Bone marrow (tissue), 2 donors: ENCODE measurements at regions not wholly inside any gene's neighbourhood (a gene's known extent, or its start where the extent isn't known, plus 50 kb on each side); places are given as distances from the start of the nearest gene placed in this dataset.

Source experiments
- DNase-seq, 2 donors: peaks; one replicate each; lab custom pipeline; 2025; lab: John Stamatoyannopoulos, UW

DNA sequence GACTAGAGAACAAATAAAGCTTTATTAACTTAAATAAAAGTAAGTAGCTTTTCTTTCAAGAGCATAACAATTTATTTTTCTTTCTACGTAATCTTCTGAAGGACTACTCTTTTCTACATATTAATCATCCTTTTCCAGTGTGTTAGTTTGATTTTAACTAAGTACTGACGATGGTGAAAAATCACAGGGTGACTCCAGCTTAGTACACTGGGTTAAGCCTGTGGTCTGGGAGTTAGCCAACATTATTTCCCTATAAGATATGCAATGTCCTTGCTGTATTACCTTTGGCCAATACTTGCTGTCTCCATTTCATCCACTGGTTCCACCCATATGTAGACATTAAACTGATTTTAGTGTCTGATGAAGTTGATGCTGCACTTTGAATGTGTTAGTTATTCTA is 508.6 kb upstream of the SUCLG2 start:
- no peak for DNase-seq

DNA sequence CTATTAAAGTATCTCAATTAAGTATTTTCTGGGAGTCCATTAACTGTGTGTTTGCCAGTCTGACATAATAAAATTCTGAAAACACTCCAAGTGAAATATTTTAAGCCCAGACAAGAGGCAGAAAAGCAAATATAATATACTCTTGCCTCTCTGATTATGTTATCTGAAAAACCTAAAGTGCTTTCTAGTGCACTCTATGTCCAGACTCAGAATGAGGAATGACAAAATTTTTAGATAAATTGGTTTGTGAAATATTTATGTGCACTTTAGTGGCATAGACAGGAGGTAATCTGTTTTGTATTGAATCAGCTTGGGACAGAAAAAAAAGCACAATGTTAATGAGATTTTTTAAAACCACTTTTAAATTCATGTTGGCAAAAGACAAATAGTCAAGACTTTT is 508.2 kb upstream of the SUCLG2 start:
- no peak for DNase-seq

- no peak for DNase-seq
Observed at GRCh38 chr3:68151359-68151758, 496.9 kb upstream of the SUCLG2 start.

- DNase-seq = no peak
Observed at GRCh38 chr3:68148447-68148846, 494.0 kb upstream of the SUCLG2 start.

DNA sequence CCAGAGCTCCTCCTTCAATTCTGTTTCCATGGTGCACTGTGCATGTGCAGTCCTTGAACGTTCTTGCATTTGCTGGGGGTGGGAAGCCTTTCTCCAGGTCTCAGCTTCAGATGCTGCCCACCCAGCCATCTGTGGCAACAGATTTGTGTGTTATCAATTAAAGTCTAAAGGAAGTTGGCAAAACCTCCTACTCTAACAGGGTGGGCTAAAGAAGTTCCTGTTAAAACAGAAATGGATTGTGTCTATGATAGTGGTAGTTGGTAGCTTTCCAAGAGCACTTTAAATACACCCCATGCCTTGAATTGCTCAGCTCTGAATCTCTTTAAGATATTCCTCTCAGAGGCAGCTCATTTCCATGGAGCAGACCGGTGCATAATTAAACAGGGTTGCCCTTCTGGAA is 488.0 kb upstream of the SUCLG2 start:
- no peak for DNase-seq

DNA sequence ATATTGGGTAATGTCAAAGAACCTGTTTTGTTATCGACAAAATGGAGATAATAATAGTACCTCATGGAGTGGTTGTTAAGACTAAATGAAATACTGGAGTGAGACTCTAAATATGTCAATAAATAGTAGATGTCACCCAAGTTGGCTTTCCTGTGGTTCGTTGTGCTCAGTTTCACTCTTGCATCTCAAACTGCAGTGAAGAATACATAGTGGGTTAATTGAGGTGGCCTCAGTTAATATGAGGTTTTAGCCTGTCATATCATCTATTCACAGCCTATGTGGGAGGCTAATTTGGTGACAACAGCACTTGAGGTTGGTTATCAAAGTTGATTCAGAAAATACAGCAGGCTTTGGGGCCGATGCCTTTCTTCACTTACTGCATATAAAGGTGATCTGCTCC is 485.5 kb upstream of the SUCLG2 start:
- DNase-seq = no peak

GRCh38 chr3:68136411-68136810 is 482.0 kb upstream of the SUCLG2 start:
- DNase-seq = no peak

DNA sequence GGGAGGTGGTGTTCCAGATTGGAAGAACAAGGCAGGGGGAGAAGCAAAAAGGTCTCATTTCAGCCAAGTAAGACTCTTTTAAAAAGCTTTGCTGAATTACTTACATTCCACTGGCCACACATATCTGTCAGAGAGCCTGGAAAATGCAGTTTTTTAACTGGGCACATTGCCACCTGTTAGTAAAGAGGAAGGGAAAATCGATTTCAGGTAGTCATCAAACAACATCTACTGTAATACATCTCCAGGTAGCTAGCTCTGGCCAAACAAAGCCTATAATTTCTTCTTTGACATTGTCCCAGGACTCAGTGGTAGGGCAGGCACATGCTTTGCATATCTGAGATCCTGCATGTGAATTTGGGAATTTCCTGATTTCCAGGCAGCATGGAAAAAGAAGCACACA is 480.7 kb upstream of the SUCLG2 start:
- DNase-seq = no peak

- DNase-seq = no peak
Observed at GRCh38 chr3:68129065-68129464, 474.7 kb upstream of the SUCLG2 start.

GRCh38 chr3:68123231-68123630 is 468.8 kb upstream of the SUCLG2 start:
- DNase-seq = no peak

GRCh38 chr3:68121287-68121686 is 466.9 kb upstream of the SUCLG2 start:
- DNase-seq = no peak

DNA sequence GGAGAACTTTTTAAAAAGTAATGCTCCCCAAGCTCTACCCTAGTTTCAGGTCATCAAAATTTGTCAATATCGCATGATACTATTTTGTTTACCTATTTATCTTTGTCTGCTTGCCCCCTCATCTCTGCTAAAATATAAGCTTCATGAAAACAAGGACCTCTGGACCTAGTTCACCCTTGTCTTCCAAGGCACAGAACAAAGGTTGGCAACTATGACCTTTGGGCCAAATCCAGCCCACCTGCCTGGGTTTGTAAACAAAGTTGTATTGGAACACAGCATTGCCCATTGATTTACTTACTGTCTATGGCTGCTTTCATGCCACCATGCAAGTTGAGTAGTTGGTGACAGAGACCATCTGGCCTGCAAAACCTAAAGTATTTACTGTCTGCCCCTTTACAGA is 462.2 kb upstream of the SUCLG2 start:
- DNase-seq = no peak

- DNase-seq = no peak
Observed at GRCh38 chr3:68103811-68104210, 449.4 kb upstream of the SUCLG2 start.

DNA sequence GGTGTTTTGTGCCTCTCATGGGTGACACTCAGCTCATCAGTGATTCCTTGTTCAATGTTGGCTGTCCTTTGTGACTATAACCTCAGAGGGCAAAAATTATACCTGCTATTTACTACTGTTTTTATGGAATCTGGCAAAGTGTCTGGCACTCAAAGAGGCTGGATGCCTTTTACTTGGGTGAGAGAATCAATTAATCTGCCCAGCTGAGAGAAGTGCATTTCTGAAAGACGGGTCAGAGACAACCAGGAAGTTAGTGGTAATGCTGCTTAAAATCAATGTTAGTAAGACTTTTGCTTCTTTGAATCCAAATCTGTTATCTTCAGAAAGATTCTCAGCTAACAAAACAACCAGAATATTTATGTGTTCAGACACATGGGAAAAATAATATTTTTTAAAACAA is 436.2 kb upstream of the SUCLG2 start:
- no peak for DNase-seq

DNA sequence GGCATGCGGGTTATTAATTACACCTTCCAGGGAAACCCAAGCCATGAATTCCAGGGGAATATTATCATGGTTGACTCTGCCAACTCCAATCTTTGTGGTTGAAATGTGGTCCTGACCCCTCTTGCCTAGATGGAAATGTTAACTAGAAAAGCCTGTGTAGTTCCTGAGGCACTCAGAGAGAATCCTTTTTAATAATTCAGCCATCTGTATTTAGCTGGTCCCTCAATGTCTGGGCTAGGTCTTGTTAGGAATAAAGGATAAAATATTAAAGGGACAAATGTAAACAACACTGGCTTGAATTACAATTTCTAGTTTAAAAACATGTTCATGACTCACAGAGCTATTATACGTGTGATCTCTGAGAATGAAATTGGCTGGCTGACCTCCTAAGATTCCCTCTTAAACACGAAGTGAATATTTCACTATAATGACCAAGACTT is 435.2 kb upstream of the SUCLG2 start:
- no peak for DNase-seq

DNA sequence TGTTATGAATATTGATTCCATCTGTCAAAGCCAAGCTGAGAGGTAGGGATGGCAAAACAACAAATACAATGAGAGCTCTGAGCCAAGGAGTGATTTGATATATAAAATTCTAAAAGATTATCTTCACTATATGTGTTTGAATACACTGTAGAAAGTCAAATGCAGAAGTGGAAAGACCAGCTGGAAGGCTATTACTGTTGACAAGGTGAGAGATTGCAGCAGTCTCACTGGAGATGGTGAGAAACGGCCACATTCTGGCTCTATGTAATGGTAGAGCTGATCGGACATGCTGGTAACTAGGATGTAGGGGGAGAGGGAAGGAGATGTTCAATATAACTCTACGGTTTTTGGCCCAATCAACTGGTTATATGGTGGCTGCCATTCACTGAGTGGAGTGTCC is 434.2 kb upstream of the SUCLG2 start:
- DNase-seq = no peak

DNA sequence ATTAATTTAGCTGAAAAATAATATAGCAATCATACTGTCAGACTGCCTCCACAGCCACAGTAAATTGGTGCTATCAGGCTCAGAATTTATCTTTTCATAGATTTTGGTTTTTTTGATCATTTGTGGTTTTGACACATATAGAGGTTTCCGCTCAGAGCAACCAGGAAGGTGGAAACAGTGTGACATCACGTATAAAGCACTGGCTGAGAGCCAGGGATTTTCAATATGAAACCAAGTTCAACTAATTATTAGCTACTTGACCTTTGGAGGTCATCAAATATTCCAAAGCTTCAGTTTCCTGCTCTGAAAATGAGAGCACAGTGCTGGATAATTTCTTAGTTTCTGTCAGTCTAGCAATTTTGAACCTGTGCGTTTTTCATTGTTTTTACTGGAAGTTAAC is 433.8 kb upstream of the SUCLG2 start:
- DNase-seq = no peak

- DNase-seq = no peak
Observed at GRCh38 chr3:68072062-68072461, 417.6 kb upstream of the SUCLG2 start.

- DNase-seq = no peak
Observed at GRCh38 chr3:68070186-68070585, 415.8 kb upstream of the SUCLG2 start.

DNA sequence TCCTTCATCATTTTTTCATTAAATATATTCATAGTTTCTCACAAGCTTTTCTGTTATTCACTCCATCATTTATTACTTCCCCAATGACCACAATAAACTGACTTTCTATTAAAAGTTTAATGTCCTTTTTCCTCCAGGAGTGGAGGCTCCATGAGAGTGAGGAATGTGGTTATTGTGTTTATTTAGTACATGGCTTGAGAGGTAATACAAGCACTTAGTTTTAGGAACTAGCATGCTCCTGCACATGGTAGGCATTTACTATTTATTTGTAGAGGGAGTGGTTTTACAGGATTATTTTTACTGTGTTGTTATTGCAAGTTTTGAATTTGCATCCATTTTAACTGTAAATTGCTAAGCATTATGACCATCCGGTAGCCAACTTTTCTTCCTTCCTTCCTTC is 412.9 kb upstream of the SUCLG2 start:
- DNase-seq = no peak

GRCh38 chr3:68062926-68063325 is 408.5 kb upstream of the SUCLG2 start:
- no peak for DNase-seq

DNA sequence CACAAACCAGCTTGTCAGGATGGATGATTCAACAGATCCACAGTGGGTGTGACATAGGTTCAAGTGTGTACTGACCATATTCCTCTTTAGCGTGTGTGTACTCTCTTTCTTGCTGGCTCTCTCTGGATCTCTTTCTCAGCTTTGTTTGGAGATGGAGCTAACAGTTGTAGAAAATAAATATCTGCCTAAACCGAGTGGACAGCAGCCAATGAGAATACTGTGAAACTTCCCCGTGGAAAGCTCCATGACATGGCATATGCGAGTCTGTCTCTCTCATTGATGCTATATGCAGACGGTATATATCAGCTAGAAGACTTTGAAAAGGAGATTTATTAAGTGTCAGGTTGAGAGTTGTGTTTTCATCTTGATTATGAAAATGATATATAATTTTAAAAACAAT is 406.5 kb upstream of the SUCLG2 start:
- no peak for DNase-seq

GRCh38 chr3:68060191-68060590 is 405.8 kb upstream of the SUCLG2 start:
- DNase-seq = no peak

DNA sequence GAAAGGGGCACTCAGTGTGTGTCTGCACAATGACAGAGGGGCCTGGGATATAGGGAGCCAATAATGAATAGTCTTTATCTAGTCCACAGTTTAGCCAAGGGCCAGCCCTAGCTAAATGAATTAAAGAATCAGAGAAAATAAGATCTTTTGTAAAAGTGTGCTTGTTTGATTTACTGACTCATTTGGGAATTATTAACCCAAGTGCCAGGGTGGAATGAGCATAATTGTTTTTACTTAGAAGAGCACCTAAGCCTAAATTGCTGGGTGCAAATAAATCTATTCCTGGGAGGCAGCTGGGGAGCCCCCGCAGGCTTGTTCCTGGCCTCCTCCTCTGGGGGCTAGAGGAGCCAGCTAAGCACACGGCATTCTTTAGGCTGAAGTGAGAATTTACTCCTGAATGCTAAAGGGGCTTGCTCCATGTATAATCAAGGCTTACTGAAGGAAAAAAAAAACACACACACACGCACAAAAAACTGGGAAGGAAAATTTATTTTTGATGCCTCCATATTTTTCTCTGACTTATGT is 405.3 kb upstream of the SUCLG2 start:
- no peak for DNase-seq
